NK-92 treated with Interleukin-12 subunit alpha and Interleukin-12 subunit beta, amount 100 ng/mL, for 24 hours (cell line): ENCODE measurements at regions not wholly inside any gene's neighbourhood (a gene's known extent, or its start where the extent isn't known, plus 50 kb on each side); places are given as distances from the start of the nearest gene placed in this dataset.

Source experiments
- DNase-seq: peaks from one replicate; lab custom pipeline; 2025; lab: John Stamatoyannopoulos, UW

DNA sequence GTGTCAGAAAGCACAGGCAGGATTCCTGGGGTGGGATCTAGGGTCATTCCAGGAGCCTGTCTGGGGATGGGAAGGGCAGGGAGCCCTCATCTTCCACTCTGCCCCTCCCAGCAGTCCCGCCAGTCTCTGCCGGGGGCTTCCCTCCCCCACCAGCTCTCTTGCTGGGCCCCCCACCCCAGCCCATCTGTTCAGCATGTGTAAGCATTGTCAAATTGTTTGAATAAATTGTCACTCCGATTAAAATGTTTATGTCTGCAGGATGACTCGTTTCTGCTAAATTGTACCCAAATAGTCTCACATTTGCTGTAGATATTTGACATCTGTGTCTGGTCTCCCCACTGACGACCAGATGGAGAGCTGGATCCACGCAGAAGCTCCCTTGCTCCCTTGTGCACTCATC lies 257.6 kb downstream of the ANKRD60 start:
- no peak for DNase-seq

DNA sequence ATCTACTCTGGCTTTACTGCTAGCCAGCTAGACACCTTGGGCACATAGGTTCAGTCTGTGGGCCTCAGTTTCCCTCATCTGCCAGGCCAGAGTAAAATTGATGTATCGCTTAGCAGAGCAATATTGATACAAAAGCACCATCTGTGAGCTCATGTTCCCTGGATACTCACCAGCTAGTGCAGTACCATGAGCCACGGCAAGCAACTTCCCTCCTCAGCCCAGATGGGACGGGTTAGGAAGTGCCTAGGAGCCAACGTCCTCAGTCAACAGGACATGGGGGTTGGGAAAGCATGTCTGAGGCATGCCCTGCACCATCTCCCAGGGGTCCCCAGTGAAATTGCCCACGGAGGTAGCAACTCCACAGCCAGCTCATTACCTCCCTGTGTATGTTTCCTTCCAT lies 258.3 kb downstream of the ANKRD60 start:
- no peak for DNase-seq

DNA sequence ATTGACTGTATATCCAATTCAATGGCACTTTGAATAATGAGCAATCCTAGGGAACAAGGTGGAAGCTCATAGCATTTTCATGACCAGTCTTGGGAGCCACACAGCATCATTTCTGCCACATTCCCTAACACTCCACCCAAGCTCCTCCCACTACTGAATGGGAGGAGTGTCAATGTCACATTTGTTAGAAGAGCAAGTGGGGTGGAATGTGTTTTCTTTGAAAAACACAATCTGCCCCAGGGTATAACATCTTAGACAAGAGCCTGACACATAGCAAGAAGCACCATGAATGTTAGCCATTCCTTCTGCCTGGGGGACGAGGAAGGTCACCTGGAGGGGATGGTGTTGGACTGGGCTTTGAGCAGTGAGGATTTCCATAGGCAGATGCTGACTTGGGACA lies 258.3 kb upstream of the PMEPA1 start:
- DNase-seq, result no peak

DNA sequence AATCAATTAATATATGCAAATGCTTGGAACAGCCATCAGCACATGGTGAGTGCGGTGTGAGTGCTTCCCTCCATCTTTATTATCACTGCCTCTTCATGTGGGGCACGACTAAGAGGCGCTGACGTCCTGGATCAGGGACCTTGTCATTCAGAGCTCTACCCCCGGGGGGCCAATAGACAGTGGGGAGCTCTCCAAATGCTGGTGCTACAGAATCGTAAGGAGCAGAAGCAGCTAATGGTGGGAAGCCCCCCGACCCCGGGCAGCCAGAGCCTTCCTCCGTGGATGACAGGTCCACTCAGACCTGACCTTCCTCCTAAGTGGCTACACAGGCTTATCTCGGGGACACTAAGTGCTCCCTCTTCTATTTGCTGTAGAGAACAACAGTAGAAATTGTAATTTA lies 257.5 kb upstream of the PMEPA1 start:
- DNase-seq, result no peak

- DNase-seq, result no peak
These were observed 256.8 kb upstream of the PMEPA1 start for GRCh38 chr20:57966620-57967019.

- DNase-seq, result no peak
These were observed 255.6 kb upstream of the PMEPA1 start for GRCh38 chr20:57965441-57965840.

GRCh38 chr20:57964011-57964862 lies 254.4 kb upstream of the PMEPA1 start:
- no peak for DNase-seq

DNA sequence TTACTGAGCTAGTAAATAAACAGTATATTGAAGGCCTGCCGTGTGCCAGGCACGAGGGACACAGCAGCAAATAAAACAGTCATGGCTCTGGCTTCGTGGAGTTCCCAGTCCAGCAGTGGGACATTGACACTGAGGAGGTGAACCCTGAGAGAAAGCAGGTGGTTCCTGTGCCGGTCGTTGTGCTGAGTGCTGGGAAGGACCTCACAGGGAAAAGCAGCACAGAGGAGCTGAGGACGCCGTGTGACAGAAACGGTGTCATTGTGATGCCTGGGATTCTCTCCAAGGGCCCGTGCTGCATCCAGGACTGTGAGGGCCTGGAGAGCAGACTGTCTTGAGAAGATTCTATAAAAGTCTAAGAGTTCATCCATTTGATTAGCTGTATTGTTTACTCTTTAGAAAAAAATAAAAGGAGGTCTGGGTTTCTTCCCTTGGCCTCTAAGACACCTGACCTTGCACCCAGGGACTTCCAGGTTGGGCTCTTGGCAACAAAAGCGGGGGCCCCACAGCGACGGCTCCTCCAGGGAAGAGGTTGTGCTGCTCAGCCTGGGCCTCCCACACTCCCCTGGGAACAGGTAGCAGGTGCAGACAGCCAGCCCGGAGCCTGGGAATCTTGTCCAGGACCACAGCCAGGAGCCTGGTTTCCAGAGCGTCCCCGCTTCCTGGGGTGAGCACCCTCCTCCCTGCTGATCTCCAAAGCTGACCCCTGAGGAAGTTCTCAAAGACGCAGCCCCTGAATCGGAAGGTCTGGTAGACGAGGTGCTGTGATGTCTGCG lies 251.2 kb upstream of the PMEPA1 start:
- no peak for DNase-seq

GRCh38 chr20:57959589-57959988 lies 249.8 kb upstream of the PMEPA1 start:
- DNase-seq, result no peak

GRCh38 chr20:57959018-57959417 lies 249.2 kb upstream of the PMEPA1 start:
- DNase-seq, result no peak

DNA sequence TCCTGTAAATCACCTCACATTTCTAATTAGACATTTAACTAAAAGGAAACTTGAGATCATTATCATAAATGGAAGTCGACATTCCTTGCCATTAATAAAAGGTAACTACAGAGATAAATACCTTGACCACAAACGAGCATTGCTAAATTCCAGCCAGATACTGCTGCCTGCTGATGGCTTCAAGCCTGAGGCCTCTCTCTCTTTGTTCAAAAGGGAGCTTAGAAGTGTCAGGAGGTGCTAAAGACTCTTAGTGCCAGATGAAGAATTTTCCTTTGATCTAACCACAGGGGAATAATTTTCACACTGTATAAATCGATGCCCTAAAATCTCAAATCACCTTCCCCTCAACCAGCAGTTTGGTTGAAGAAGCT lies 248.2 kb upstream of the PMEPA1 start:
- DNase-seq, result no peak

DNA sequence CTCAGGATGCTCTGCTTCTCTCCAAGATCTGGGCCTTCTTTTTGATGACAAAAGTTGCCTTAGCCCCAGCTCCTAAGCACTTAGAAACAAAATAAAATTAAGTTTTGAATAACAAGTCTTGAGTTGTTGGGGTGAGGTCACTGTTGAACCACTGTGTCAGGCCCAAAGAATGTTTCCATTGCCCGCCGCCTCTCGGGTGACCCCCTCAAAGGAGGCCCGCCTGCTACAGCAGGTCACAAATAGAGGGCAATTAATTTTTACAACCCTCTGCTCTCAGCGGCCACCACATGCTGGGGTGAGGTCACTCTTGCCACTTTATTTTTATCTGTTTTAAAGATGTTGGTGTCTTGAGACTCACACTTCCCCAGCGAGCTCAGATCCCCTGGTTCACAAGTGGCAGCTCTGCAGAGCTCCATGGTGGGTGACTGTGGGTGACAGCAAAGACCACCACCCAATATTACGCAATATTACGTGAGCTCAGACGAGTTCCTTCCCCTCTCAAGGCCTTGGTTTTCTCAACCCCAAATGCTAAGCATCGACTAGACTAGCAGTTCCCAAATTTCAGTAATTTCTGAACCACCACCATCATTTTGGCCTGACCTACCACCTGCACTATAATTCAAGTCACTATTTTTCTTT lies 247.7 kb upstream of the PMEPA1 start:
- DNase-seq, result no peak

DNA sequence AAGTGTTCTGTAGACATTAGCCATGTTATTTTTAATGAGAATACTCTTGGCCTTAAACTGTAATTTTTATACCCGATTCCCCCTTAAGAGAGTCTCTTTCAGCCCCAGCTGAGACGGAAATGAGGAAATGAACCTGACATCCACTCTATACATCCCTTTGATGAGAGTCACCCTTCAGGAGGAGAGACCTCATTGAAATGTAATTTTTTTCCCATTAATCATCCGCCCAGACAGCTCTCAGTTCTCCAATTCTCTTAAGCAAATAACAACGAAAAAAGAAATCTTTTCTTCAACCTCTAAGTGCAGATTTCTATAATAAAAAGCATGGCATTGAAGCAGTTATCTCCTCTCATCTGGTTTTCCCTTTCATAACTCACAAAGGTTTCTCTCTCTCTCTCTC lies 243.8 kb upstream of the PMEPA1 start:
- DNase-seq, result no peak

DNA sequence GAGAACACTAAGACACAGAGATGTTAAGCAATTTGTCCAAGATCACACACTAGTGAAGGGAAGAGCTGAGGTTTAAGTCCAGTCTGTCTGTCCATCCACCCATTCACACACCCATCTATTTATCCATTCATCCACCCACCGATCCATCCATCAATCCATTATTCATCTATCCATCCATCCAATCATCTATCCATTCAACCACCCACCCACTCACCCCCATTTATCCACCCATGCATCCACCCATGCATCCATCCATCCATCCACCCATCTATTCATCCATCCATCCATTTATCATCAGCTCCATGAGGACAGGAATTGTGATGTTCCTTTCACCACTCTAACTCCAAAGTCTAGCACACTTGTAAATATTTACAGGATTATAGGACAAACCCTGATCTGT lies 242.3 kb upstream of the PMEPA1 start:
- DNase-seq, result no peak

DNA sequence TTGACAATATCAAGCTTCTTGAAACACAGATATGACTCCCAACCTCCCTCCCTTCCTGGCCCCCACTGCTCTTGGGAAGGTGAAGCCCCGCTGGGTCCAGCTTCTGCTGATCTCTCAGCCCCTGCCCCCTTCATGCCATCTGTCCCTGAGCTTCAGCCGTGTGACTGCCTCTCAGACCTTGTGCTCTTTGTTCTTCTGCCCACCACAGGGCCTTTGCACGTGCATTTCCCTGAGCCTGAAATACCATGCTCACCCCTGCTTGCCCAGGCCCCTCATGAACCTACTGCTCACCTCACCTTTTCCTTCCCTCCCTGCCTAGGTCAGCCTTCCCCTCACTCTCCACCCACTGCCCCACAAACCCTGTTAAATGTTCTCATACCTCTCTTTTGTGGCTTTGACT lies 241.7 kb upstream of the PMEPA1 start:
- DNase-seq, result no peak

DNA sequence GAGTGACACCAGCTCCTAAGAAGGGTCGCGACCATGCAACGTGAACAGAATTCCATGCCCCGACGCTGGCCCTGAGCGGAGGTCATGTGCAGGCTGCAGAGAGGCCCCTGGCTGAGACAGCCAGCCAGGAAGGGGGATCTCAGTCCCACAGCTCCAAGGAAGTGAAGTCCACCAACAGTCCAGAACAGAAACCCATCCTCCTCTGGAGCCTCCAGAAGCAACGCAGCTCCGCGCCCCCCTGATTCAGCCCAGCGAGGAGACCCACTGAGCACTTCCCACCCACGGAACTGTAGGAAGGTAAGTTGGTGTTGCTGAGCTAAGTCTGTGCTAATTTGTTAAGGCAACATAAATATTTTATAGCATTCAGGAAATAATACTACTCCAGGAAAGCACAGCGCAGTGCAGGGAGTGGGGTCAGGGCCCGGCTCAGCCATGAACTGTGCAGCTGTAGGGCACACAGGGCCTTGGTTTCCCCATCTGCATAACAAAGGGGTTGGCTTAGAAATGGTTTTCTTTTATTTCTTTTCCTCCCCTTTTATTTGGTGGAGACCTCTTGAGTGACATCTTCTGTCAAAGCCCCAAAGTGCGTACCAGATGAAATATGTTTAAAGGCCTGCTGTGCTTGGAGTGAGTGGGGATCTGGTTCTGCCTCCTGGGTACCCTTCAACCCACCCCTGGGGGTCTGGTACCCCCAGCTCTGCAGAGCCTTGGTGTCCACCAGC lies 241.1 kb upstream of the PMEPA1 start:
- DNase-seq, result no peak

- DNase-seq, result no peak
These were observed 238.6 kb upstream of the PMEPA1 start for GRCh38 chr20:57948180-57948955.

DNA sequence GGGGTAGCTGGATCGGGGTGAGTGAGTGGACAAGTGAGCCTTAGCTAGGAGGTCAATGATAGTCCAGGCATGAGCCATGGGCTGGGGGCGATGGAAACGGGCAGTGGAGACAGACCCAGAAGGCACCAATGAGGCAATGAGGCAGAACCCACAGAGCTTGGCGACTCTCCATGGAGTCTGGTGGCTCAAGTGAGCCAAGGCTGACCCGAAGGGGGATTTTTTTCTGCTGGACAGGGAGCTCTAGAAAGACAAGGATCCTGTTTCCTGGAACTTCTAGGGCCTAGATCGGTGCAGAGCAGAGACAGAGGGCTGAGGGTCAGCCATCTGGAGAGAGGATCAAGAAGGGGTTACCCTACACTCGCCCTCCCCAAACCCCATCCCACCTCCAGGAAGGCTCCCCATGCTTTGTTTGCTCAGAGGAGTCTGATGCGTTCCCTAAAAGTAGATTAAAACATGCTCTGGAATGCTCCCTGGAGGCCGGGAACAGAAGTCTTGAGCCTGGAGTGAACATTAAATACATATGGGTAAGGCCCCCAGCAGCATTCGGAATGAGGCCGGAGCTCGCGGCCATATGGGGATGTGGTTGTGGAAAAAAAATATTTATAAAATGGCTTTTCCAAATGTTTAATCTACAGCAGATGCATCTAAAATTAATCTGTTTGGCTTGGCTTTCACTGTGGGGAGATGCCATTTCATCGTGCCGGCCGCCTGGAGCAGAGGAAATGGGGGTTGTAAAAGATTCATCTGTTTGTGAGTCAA lies 237.8 kb upstream of the PMEPA1 start:
- DNase-seq, result no peak

GRCh38 chr20:57946559-57947315 lies 236.9 kb upstream of the PMEPA1 start:
- no peak for DNase-seq

- DNase-seq, result no peak
These were observed 235.2 kb upstream of the PMEPA1 start for GRCh38 chr20:57944988-57945387.
